Natural killer cell (primary cell): ENCODE measurements at regions not wholly inside any gene's neighbourhood (a gene's known extent, or its start where the extent isn't known, plus 50 kb on each side); places are given as distances from the start of the nearest gene placed in this dataset.

Experiments used
- ATAC-seq, 3 donors: fragments of 150-1000 bp in 2 of 3; fragments of 200-7000 bp in 1 of 3; cut with Tn5 transposase; 1 replicate in 1 of 3; 2 replicates in 2 of 3; pipeline ENCODE4 v1.10.0; 2021; ENCODE audit warnings: mild to moderate bottlenecking in 2 of 3, moderate library complexity in 2 of 3
- DNase-seq, 2 donors: peaks; one replicate each; pipeline versions ENCODE4 v3.0.0 to v3.0.0-alpha.2; 2013 to 2021; ENCODE audit warnings: mixed read lengths in 1 of 2
- H3K27ac ChIP-seq: one replicate; pipeline ENCODE4 v1.5.1; 2013; ENCODE audit warnings: mild to moderate bottlenecking, low read length
- H3K27me3 ChIP-seq: one replicate; pipeline ENCODE4 v1.6.1; 2013; ENCODE audit warnings: low read length; ENCODE audit not compliant: control insufficient read depth, insufficient read depth
- H3K36me3 ChIP-seq: one replicate; pipeline ENCODE4 v1.6.1; 2013; ENCODE audit warnings: low read length; ENCODE audit not compliant: control insufficient read depth, insufficient read depth
- H3K4me1 ChIP-seq: one replicate; pipeline ENCODE4 v1.6.1; 2013; ENCODE audit warnings: low read length; ENCODE audit not compliant: control insufficient read depth, insufficient read depth
- H3K4me3 ChIP-seq: one replicate; pipeline ENCODE4 v1.5.1; 2013; ENCODE audit warnings: low read length
- H3K9me3 ChIP-seq: one replicate; pipeline ENCODE4 v1.6.1; 2013; ENCODE audit warnings: low read length; ENCODE audit not compliant: control insufficient read depth, insufficient read depth
- H3K27ac Mint-ChIP-seq, 2 donors: one replicate each; pipeline ENCODE4 v1.8.0; 2022; ENCODE audit warnings: mild to moderate bottlenecking in 2 of 2, mixed read lengths in 2 of 2, moderate library complexity in 1 of 2
- H3K27me3 Mint-ChIP-seq, 2 donors: one replicate each; pipeline ENCODE4 v1.8.0; 2022; ENCODE audit warnings: low read depth in 2 of 2, mixed read lengths in 2 of 2
- H3K36me3 Mint-ChIP-seq: one replicate; pipeline ENCODE4 v1.8.0; 2022; ENCODE audit warnings: mixed read lengths
- H3K4me1 Mint-ChIP-seq, 2 donors: one replicate each; pipeline ENCODE4 v1.8.0; 2022; ENCODE audit warnings: mixed read lengths in 2 of 2
- H3K4me3 Mint-ChIP-seq: one replicate; pipeline ENCODE4 v1.8.0; 2022; ENCODE audit warnings: mild to moderate bottlenecking, moderate library complexity, mixed read lengths
- H3K9me3 Mint-ChIP-seq, 2 donors: one replicate each; pipeline ENCODE4 v1.8.0; 2022; ENCODE audit warnings: mixed read lengths in 2 of 2
- WGBS: methylation state at CpG from one replicate; pipeline ENCODE4 v1.1.7; 2013; ENCODE audit warnings: missing lambda C conversion rate; ENCODE audit not compliant: insufficient coverage; 5-methylcytosine and 5-hydroxymethylcytosine counted together
- intact Hi-C: fragments of 100-400 bp; cut with micrococcal nuclease; formaldehyde crosslinking; loops from one replicate; pipeline ENCODE4 v1.14.2; 2022
- TF ChIP-seq, protein P1 (sequence below): fragments of 200-600 bp; IDR thresholded peaks from one replicate; pipeline ENCODE4 v1.8.0; 2022; ENCODE audit warnings: antibody characterized with exemption

DNA sequence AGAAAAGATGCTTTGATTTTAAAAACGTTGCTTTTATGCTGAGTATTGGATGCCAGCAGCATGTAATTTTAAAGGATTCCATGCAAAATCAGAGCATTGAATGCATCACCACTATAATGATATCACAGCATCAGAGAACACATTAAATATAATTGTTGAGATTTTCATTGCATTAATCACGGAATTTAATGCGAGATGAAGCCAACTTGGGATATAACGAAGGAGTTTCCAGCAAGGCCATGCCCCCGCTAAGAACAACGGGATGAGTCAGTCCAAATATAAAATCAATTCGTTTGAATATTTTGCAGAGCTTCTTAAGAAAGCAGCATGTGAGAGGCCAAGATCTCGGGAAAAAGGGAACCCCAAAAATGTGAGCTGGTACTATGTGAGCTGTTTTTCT lies 423.4 kb upstream of the CHRM3 start:
- intact Hi-C loops, result no loop called here
- H3K27me3 ChIP-seq, result no peaks in the 10 kb centered on the region
- Mint-ChIP-seq H3K4me3 (no peak overlapping the region), H3K9me3 (peaks cover 7 to 21% of the 10 kb centered on the region in 2 donors), H3K27ac (no peak overlapping the region), H3K36me3 (no peaks in the 10 kb centered on the region), H3K4me1 (no peaks in the 10 kb centered on the region), H3K27me3 (no peaks in the 10 kb centered on the region)
- DNase-seq (no peak), ATAC-seq (no peak)
- H3K4me3 ChIP-seq, result no peak overlapping the region
- TF ChIP-seq, protein P1, sequence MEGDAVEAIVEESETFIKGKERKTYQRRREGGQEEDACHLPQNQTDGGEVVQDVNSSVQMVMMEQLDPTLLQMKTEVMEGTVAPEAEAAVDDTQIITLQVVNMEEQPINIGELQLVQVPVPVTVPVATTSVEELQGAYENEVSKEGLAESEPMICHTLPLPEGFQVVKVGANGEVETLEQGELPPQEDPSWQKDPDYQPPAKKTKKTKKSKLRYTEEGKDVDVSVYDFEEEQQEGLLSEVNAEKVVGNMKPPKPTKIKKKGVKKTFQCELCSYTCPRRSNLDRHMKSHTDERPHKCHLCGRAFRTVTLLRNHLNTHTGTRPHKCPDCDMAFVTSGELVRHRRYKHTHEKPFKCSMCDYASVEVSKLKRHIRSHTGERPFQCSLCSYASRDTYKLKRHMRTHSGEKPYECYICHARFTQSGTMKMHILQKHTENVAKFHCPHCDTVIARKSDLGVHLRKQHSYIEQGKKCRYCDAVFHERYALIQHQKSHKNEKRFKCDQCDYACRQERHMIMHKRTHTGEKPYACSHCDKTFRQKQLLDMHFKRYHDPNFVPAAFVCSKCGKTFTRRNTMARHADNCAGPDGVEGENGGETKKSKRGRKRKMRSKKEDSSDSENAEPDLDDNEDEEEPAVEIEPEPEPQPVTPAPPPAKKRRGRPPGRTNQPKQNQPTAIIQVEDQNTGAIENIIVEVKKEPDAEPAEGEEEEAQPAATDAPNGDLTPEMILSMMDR, result no peak
- H3K9me3 ChIP-seq, result no peaks in the 10 kb centered on the region
- H3K36me3 ChIP-seq, result no peaks in the 10 kb centered on the region
- no peaks in the 10 kb centered on the region for H3K4me1 ChIP-seq
- H3K27ac ChIP-seq, result no peak overlapping the region
- WGBS, result 91% methylated on average over 8 of the region's 8 CpGs

DNA sequence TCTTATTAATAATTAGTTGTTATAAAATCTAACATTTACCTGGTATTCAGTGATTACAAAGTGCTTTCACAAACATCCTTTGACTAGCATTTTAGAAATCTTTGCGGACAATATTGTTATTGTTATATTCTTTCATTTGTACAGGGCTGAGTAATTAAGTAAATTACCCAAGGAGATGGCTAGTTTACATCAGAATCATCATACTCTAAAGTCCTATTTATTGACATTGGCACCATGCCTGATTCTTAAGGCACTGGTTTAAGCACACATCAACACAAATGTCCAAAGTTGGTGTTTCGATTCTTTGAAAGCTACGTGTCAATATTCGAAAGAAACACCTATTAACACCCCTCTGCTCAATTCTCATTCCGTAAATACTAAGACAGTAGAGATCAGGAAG lies 424.6 kb upstream of the CHRM3 start:
- Mint-ChIP-seq H3K27ac (no peak overlapping the region), H3K4me3 (no peak overlapping the region), H3K36me3 (no peaks in the 10 kb centered on the region), H3K27me3 (no peaks in the 10 kb centered on the region), H3K4me1 (no peaks in the 10 kb centered on the region), H3K9me3 (peaks cover 7 to 21% of the 10 kb centered on the region in 2 donors)
- TF ChIP-seq, protein P1, result no peak
- Histone ChIP-seq H3K27ac (no peak overlapping the region), H3K4me3 (no peak overlapping the region), H3K27me3 (no peaks in the 10 kb centered on the region), H3K36me3 (no peaks in the 10 kb centered on the region), H3K9me3 (no peaks in the 10 kb centered on the region), H3K4me1 (no peaks in the 10 kb centered on the region)
- DNase-seq (no peak), ATAC-seq (no peak)
- intact Hi-C loops, result no loop called here
- 44% methylated on average over 2 of the region's 5 CpGs for WGBS

GRCh38 chr1:238960071-238960470 lies 426.3 kb upstream of the CHRM3 start:
- H3K9me3 ChIP-seq, result peaks cover 2% of the 10 kb centered on the region
- no peak for ATAC-seq
- Mint-ChIP-seq H3K4me3 (no peak overlapping the region), H3K9me3 (peaks cover 4 to 20% of the 10 kb centered on the region in 2 donors), H3K27me3 (no peaks in the 10 kb centered on the region), H3K36me3 (no peaks in the 10 kb centered on the region), H3K27ac (no peak overlapping the region), H3K4me1 (no peaks in the 10 kb centered on the region)
- TF ChIP-seq, protein P1, result no peak
- H3K36me3 ChIP-seq, result no peaks in the 10 kb centered on the region
- intact Hi-C loops, result no loop called here
- no peaks in the 10 kb centered on the region for H3K27me3 ChIP-seq
- H3K4me3 ChIP-seq, result no peak overlapping the region
- H3K4me1 ChIP-seq, result no peaks in the 10 kb centered on the region
- 80% methylated on average over 2 of the region's 2 CpGs for WGBS
- H3K27ac ChIP-seq, result no peak overlapping the region
- no peak for DNase-seq

DNA sequence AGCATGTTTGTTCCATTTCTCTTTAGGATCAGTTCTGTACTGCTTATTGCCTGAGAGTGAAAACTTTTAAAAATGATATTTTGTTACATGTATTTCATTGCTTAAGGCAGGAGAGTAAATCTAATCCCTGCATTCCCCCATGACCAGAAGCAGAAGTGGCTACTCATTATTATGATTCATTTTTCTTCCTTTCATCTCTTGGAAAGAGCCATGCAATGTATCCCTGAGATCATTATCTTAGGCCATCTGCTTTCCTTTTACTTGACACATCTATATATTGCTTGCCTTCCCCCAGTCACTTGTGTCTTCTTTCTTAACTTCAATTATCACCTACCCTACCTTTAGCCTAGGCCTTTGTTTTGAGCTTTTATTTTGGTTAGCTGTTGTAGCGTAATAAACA lies 430.4 kb upstream of the CHRM3 start:
- no peaks in the 10 kb centered on the region for H3K27me3 Mint-ChIP-seq
- Histone ChIP-seq H3K4me1 (no peaks in the 10 kb centered on the region), H3K4me3 (no peak overlapping the region), H3K36me3 (no peaks in the 10 kb centered on the region), H3K27ac (no peak overlapping the region), H3K9me3 (peaks cover 2% of the 10 kb centered on the region), H3K27me3 (no peaks in the 10 kb centered on the region)
- H3K9me3 Mint-ChIP-seq, result peaks cover 0 to 6% of the 10 kb centered on the region in 2 donors
- TF ChIP-seq, protein P1, result no peak
- intact Hi-C loops, result no loop called here
- H3K4me1 Mint-ChIP-seq, result no peaks in the 10 kb centered on the region
- H3K36me3 Mint-ChIP-seq, result no peaks in the 10 kb centered on the region
- DNase-seq (no peak), ATAC-seq (no peak)
- H3K27ac Mint-ChIP-seq, result no peak overlapping the region
- H3K4me3 Mint-ChIP-seq, result no peak overlapping the region
- WGBS, result no CpG with 5 or more reads among the region's 1 CpG
